ENCODE measurements at regions not wholly inside any gene's neighbourhood (a gene's known extent, or its start where the extent isn't known, plus 50 kb on each side); places are given as distances from the start of the nearest gene placed in this dataset.

DNA sequence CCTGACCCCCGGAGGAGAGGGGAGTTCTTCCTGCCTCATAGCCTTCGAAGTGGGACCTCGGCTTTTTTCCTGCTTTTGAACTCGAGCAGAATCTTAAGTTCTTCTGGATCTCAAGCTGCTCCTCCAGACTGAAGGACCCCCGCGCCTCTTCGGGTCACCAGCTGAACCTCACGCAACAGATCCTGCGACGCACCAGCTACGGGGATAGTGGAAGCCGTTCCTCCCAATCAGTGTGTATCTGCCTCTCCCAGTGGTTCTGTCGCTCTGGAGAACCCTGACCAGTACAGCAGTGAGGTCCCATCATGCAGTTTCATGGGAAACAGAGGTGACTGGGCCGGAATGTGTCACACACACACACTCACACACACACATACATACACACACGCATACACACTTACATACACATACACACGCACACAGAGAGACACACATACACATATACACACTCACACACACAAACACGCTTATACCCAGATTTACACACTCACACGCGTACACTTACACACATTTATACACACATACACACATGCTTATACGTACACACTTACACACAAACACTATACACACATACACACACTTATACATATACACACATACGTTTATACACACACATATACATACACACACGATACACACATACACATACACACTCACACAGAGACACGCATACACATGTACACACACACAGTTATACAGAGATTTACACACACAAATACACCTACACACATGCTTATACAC, 170.0 kb downstream of the TTLL2 start:
- Histone ChIP-seq H3K4me3 (no peak overlapping the region), H3K27me3 (no peaks in the 10 kb centered on the region), H3K4me1 (peaks cover 5% of the 10 kb centered on the region), H3K27ac (no peak overlapping the region), H3K9me3 (no peaks in the 10 kb centered on the region), H3K36me3 (no peaks in the 10 kb centered on the region)
- TF ChIP-seq CTCF (IDR thresholded peaks at IDR 0.05), result no peak
- ATAC-seq (no peak), DNase-seq (no peak)
- intact Hi-C loops (cut with DNase I), result loop anchor here (5.0 kb wide), 1 partner anchor 407 kb away; no protein-coding TSS in a partner anchor

GRCh38 chr6:167495506-167496401, 170.9 kb downstream of the TTLL2 start:
- DNase-seq, result peak; percentile 60
- Histone ChIP-seq H3K4me3 (no peak overlapping the region), H3K4me1 (peaks cover 5% of the 10 kb centered on the region), H3K27me3 (no peaks in the 10 kb centered on the region), H3K9me3 (no peaks in the 10 kb centered on the region), H3K36me3 (no peaks in the 10 kb centered on the region), H3K27ac (no peak overlapping the region)
- no peak for TF ChIP-seq CTCF (IDR thresholded peaks at IDR 0.05)
- no peak for ATAC-seq
- intact Hi-C loops (cut with DNase I), result no loop called here

DNA sequence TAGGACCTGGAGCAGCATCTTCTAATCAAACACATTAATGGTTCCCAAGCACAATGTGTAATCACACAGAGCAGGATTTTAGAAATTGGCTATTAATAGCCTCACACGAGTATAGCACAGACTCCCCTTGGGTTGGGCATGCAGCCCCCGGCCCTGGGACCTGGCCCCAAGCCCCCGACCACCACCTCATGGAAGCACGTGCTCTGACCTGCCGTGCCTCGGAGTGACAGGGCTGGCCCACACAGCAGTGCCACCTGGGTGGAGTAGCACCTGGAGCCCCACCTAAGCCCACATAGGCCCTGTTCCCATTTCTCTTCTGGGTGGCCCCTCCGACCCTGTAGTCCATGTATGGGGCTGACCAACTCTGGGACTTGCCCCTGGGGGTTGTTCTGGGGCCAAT, 171.8 kb downstream of the TTLL2 start:
- ATAC-seq (no peak), DNase-seq (peak; percentile 48)
- no peak overlapping the region for H3K27ac ChIP-seq
- peaks cover 5% of the 10 kb centered on the region for H3K4me1 ChIP-seq
- no peaks in the 10 kb centered on the region for H3K36me3 ChIP-seq
- no peaks in the 10 kb centered on the region for H3K9me3 ChIP-seq
- no peak overlapping the region for H3K4me3 ChIP-seq
- no peak for TF ChIP-seq CTCF (IDR thresholded peaks at IDR 0.05)
- no peaks in the 10 kb centered on the region for H3K27me3 ChIP-seq
- intact Hi-C loops (cut with DNase I), result no loop called here

- DNase-seq (peak; percentile 1), ATAC-seq (no peak)
- peaks cover 5% of the 10 kb centered on the region for H3K4me1 ChIP-seq
- no peak for TF ChIP-seq CTCF (IDR thresholded peaks at IDR 0.05)
- H3K4me3 ChIP-seq, result no peak overlapping the region
- no peaks in the 10 kb centered on the region for H3K9me3 ChIP-seq
- no peaks in the 10 kb centered on the region for H3K27me3 ChIP-seq
- intact Hi-C loops (cut with DNase I), result no loop called here
- H3K36me3 ChIP-seq, result no peaks in the 10 kb centered on the region
- H3K27ac ChIP-seq, result no peak overlapping the region
These were observed 172.7 kb downstream of the TTLL2 start for GRCh38 chr6:167497428-167498056.

- Histone ChIP-seq H3K27ac (no peak overlapping the region), H3K36me3 (no peaks in the 10 kb centered on the region), H3K4me3 (no peak overlapping the region), H3K4me1 (peaks cover 5% of the 10 kb centered on the region), H3K27me3 (no peaks in the 10 kb centered on the region), H3K9me3 (no peaks in the 10 kb centered on the region)
- TF ChIP-seq CTCF (IDR thresholded peaks at IDR 0.05), result no peak
- ATAC-seq (no peak), DNase-seq (no peak)
- intact Hi-C loops (cut with DNase I), result no loop called here
These were observed 174.3 kb downstream of the TTLL2 start for GRCh38 chr6:167499161-167499660.

Data from upper lobe of right lung (tissue), 1 donor.